ENCODE measurements at regions not wholly inside any gene's neighbourhood (a gene's known extent, or its start where the extent isn't known, plus 50 kb on each side); places are given as distances from the start of the nearest gene placed in this dataset.

GRCh38 chr7:84705079-84705478, 481.8 kb downstream of the SEMA3D start:
- TF ChIP-seq ZBTB40 (IDR thresholded peaks at IDR 0.05; ENCODE audit: borderline replicate concordance) (no peak), CTCF (IDR thresholded peaks at IDR 0.05 in 2 of 3, conservative IDR thresholded peaks at IDR 0.05 in 1 of 3; ENCODE audit: control insufficient read depth in 2 of 3, extremely low read depth in 1 of 3, insufficient read depth in 1 of 3, low read depth in 3 of 3, low read length in 3 of 3) (no peak), RCOR1 (conservative IDR thresholded peaks at IDR 0.05; ENCODE audit: low read depth, low read length) (no peak), BRCA1 (IDR thresholded peaks at IDR 0.05; ENCODE audit: low read depth, low read length) (no peak)

Data from GM12878 (cell line).